Activated CD4-positive, alpha-beta T cell treated with anti-CD3 and anti-CD28 coated beads, Interleukin-2, amount 50 U/mL, for 48 hours (primary cell): ENCODE measurements at regions not wholly inside any gene's neighbourhood (a gene's known extent, or its start where the extent isn't known, plus 50 kb on each side); places are given as distances from the start of the nearest gene placed in this dataset.
A peak's percentile ranks its signal among the peaks of the same experiment; 100 is the strongest.
"Not testable (repeated sequence)": the region's sequence is repeated elsewhere in the genome, so short reads cannot be mapped to it uniquely, and the experiment has no call there.

ENCODE experiments used
- DNase-seq, 2 experiments: peaks; one replicate each; pipeline ENCODE4 v3.0.0-alpha.2; 2020

DNA sequence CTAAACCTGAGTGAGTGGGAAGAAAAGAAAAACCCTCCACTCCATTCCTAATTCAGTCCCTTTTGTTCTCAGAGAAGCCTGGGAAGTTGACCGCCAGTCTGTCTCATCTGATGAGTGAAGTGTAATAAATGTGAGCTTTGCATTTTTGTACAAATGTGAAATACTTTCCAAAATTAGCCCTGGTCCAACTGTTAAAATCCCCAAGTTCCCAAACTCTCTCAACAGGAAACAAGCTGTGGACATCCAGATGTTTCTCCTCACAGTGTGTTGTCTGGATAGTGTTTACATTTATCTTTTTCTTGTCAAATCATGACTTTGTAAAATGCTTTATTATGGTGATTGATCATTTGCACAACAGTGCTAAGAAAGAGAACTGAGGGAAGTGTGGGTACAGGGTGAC is 145.1 kb downstream of the TM2D1 start:
- DNase-seq, result no peak

DNA sequence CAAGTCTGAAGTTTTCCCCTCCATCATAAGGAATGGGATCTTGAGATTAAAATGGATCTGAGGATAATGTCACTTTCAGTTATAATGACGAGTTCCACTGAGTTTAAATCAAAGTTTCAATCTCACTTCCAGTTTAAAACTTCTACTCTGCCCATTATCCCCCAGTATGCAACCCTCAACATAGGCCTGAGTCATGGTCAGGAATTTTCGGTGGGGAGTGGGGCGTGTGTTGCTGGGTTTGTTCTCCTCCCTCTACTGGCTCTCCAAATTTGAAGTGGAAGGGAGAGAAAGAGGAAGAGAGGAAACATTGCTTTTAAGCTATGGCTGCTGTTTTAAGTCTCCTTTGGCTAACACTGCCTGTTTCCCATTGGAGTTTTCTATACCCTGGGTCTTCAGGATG is 152.9 kb downstream of the TM2D1 start:
- DNase-seq, result no peak

DNA sequence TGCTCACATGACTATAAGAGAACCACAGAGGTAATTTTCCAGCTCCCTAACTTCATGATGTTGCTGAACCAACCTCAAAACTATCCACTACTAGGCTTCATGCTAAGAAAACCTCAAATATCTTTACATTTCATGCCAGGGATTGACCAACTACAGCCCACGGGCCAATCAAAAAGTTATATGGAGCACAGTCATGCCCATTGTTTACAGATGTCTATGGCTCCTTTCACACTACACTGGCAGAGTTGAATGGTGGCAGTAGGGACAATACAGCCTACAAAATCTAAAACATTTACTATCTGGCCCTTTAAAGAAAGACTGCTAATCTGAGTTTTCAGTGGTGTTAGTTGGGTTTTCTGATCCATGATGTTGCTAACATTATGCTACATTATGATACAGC is 154.8 kb downstream of the TM2D1 start:
- DNase-seq, result no peak

DNA sequence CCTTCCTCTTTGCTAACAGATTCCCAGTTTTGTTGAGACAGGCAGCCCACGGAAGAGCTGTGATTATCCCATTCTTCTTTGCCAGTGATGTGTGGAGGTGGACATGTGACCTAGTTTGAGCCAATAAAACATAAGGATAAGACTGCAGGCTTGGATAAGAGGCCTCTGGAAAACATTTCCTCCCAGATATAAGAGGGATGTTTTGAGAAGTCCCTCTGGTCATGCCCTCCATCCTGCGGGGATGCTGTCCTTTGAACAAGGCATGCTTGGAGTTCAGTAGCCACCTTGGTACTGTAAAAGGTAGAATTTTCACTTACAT is 155.7 kb downstream of the TM2D1 start:
- no peak for DNase-seq

DNA sequence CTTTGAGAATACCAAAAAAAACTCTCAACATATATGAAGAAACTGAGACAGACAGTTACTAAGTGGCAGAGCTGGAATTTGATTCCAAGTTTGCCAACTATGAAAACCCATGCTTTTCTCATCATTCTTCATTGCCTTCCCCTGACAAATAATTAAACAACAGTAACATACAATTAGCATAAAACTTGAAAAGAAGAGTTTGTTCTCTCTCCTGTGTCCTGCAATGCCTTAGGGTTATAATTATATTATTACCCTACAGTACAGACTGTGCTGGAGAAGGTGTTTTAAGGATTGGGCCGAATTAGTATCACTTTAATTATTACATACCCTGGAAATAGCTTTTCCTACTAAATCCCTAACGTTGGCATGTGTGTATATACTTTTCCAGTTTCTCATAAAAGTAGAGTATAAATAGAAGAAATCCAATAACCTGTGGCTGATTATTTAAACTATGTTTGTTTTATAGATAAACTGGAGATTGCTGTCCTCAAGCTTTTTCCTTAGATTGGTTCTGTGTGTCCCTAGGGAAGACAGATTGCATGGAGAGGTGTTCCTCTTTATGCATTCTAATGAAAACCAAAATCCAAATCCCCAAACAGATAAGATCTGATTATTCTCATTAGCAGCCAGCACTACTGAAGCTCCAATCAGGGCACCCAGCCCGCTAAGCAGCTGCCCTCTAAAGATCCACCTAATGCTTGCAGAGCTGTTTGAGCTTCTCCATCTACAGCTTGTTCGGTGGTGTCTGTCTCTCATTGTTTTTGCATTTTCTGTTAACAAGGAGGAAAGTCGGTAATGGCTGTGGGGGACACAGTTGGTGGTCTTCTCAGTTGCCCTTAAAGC is 156.3 kb downstream of the TM2D1 start:
- DNase-seq, result no peak

DNA sequence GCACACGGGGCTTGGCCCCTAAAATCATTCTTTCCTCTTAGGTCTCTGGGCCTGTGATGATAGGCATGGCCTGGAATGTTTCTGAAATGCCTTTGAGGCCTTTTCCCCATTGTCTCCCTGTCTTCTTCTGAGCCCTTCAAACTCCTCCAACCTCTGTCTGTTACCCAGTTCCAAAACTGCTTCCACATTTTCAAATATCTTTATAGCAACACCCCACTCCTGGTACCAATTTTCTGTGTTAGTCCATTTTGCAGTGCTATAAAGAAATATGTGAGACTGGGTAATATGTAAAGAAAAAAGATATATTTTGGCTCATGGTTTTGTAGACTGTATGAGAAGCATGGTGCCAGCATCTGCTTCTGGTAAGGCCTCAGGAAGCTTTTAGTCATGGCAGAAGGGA is 158.8 kb downstream of the TM2D1 start:
- no peak for DNase-seq

DNA sequence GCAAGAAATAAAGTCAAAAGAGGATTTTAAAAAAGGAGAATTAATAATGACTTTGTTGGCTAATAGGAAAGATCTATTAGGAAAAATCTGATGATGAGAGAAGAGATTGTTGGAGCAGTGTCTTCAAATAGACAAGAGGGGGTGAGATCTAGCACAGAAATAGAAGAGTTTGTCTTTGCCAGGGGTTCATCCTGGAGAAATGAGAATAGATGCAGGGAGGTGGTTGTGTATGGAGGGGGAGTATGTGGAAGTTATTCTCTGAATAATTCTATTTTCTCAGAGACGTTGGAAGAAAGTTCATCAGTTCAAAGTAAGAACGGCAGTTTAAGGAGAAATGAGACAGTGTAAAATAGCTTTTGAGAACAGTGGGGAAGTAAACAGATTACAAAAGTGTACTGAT is 161.3 kb downstream of the TM2D1 start:
- no peak for DNase-seq

DNA sequence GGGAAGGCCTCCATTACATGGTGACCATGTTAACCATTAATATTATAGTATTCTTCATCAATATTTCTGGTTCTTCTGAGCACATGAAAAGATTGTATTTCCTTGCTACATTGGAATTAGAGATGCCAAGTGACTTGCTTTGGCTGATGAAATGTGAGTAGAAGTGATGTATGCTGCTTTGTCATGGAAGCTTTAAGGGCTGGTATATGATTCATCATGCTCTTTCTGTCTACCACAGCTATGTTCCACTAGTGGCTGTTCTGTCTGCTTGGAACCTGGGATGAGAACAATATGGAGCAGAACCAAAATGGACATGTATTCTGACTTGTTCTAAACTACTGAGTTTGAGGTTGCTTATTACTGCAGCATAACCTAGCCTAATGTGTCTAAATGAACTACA is 163.3 kb downstream of the TM2D1 start:
- no peak for DNase-seq

DNA sequence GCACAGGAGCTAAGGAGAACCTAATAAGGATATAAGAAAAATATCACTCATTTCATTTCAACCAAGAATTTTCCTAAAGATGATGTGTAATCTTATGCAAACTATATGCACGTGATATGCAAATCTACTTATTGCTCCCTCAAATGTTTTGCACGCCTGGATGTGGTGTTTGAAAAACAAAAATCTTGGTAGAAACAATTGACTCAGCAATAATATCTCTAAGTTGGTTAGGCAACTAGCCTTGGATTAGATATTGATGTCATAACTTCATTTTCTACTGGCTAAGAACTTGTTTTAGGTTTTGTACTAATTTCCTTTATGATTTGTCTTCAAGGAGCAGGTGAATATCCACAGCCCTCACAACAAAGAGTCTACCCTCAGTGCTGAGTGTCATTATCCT is 164.6 kb downstream of the TM2D1 start:
- DNase-seq, result no peak

DNA sequence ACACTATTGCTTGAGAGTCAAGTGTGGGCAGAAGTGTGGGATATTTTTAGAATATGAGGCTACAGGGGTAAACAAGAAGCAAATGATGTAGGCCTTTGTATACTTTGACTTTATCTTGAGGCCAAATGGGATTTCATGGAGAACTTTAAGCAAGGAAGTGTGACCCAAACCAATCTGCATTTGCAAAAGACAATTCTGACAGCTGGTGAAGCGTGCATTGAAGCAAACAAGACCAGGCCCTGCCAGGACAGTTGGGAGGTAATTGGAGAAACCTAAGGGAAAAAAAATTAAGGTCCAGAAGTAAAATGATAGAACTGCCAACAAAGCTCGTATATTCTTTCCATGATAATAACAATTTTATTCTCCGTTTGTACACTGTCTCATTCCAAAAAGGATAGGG is 168.3 kb downstream of the TM2D1 start:
- no peak for DNase-seq

DNA sequence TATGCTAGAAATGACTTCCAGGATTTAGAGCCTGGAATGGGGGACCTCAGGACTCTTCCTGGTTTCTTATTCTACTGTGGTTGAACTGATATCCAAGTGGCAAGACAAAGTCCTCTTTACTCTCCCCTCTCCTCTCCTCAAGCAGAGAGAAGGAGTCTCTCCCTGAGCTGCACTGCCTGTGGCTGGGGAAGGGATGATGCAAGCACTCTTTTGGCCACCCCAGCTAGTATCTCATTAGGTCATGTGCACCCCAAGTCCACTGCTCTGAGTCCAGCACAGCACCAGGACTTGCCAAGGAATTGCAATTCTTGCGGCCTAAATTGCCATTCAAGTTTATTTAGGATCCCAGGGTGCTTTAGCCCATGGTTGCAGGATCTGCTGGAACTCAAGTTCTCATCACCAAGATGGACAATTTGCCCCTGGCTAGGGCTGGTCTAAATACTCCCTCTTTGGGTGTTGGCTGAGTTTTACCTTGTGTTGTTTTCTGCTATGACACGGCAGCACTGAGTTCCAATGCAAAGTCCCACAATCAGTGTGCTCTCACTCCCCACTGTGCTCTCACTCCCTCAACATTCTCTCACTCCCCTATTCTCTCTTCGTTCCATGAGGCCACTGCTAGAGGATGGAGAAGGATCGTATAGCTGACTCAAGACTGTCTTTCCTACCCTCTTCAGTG is 172.2 kb downstream of the TM2D1 start:
- no peak for DNase-seq

DNA sequence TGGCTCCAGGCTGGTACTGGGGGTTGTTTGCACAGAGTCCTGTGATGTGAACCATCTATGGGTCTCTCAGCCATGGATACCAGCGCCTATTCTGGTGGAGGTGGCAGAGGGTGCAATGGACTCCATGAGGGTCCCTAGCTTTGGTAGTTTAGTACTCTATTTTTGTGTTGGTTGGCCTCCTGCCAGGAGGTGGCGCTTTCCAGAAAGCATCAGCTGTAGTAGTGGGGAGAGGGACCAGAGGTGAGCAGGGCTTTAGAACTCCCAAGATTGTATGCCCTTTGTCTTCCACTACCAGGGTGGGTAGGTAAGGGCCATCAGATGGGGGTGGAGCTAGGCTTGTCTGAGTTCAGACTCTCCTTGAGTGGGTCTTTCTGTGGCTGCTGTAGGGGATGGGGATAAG is 177.6 kb downstream of the TM2D1 start:
- peak; percentile 11 to 33 for DNase-seq

DNA sequence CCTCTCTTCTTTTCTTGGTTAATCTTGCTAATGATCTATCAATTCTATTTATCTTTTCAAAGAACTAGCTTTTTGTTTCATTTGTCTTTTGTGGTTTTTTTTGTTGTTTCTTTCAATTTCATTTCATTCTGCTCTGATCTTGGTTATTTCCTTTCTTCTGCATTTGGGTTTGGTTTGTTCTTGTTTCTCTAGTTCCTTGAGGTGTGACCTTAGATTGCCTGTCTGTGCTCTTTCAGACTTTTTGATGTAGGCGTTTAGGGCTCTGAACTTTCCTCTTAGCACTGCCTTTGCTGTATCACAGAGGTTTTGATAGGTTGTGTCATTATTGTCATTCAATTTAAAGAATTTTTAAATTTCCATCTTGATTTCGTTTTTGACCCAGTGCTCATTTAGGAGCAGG is 180.1 kb downstream of the TM2D1 start:
- not testable (repeated sequence) for DNase-seq

DNA sequence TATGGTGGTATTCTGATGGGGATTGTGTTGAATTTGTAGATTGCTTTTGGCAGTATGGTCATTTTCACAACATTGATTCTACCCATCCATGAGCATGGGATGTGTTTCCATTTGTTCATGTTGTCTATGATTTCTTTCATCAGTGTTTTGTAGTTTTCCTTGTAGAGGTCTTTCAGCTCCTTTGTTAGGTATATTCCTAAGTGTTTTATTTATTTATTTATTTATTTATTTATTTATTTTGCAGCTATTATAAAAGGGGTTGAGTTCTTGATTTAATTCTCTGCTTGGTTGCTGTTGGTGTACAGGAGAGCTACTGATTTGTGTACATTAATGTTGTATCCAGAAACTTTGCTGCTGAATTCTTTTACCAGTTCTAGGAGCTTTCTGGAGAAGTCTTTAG is 181.4 kb downstream of the TM2D1 start:
- DNase-seq, result not testable (repeated sequence)

DNA sequence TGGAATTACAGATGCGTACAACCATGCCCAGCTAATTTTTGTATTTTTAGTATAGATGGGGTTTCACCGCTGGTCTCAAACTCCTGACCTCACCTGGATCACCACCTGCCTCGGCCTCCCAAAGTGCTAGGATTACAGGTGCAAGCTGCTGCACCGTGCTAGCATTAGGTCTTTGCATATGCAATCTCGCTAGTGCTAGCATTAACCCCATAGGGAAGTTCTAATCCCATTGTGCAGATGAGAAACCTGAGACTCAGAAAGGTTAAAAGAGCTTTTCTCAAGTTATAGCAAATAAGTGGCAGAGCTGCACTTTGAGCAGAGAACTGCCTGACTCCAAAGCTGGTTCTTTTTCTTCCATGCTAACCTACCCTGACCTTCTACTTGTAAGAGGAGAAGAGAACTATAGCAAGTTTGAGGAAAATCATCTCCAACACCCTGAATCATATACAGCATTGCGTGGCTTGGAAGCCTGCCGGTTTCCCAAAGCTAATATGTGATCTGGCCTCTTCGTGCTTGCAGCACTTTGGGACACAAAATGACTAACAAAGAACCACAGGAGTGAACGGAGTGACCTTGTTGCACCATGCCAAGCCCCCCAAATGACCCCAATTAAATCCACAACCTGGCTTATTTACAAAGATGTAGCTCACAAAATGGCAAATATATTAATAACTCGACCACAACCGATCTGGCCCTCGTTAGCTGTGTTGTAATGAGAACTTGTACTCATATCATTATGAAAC is 185.1 kb downstream of the TM2D1 start:
- no peak for DNase-seq

DNA sequence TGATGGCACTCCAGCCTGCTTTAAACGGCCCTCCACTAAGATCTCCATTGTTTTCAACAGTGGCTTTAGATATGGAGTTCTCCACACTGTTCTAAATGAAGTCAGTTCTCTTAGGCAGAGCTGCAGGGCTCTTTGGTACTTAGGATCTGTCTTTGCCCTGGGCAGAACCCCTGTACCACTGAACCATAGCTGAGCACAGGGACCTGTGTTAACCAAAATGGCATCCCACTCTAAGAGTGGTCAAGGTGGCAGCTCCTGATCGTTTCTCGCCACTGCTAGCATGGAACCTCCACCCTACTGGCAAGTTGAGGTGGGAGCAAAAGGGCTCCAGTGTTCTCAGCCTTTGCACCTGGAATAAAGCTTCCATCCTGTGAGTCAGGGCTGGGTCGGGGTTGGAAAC is 186.7 kb downstream of the TM2D1 start:
- DNase-seq, result no peak

DNA sequence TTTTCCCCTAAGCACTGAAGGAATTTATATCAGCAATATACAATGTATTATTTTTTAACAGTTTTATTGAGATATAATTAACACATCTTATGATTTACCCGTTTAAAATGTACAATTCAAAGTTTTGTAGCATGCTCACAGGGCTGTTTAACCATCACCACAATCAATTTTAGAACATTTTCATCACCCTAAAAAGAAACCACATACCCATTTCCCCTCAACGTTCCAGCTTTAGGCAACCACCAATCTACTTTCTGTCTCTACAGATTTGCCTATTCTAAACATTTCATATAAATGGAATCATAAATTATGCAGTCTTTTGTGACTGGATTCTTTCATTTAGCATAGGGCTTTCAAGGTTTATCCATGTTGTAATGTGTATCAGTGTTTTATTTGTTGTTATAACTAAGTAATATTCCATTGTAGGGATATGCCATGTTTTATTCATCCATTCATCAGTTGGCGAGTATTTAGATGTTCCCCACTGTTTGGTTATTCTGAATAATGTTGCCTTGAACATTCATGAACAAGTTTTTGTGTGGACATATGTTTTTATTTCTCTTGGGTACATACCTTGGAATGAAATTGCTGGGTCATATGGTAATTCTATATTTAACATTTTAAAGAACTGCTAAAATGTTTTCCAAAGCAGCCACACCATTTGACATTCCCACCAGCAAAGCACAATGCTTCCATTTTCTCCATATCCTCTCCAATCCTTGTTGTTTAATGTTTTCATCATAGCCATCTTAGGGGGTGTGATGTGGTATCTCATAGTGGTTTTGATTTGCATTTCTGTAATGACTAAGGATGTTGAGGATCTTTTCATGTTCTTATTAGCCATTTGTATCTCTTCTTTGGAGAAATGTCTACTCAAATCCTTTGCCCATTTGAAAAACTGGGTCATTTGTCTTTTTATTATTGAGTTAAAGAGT is 188.5 kb downstream of the TM2D1 start:
- DNase-seq, result no peak

DNA sequence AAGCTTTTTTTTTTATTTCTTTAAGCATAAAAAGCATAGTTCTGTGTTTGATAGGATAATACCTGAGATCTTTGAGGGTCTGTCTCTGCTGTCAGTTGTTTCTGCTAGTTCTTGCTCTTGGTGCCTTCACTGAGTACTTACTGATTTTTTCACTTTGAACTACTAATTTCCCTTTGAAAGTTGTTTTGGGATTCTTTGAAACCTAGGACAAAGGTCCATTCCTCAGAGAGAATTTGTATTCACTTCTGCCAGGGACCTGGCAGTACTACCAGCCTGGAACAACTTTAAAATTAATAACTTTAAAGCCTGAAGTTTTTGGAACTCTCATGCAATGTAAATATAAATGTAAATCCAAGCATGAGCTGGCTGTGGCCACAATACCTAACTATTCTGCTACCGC is 190.1 kb downstream of the TM2D1 start:
- DNase-seq, result no peak

DNA sequence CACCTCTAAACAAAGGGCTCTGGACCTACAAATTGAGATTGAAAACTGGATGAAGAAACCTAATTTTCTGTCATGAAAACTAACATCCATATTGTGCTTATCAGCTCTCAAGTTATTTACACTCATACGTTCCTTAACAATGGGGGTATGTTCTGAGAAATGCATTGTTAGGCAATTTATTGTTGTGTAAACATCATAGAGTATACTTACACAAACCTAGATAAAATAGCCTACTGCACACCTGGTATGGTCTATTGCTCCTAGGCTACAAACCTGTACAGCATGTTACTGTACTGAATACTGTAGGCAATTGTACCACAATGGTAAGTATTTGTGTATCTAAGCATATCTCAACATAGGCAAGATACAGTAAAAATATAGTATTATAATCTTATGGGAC is 191.4 kb downstream of the TM2D1 start:
- DNase-seq, result no peak

DNA sequence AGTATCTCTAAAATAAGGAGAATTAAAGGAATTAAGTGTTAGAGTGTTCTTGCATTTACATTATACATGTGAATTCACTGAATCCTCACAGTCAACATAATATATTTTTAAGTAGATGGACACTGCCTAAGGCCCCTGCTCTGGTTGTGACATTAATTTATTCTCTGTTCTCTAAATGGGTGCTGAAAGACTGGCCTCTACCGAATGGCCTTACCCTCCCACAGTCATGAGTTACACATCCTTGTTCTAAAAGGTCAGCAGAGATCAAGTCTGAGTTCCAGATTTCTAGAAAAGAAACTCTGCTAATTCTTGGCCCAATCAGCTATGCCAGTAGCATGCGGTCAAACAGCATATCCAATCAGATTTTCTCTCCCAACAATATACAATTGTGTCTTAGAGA is 193.2 kb downstream of the TM2D1 start:
- DNase-seq, result no peak

DNA sequence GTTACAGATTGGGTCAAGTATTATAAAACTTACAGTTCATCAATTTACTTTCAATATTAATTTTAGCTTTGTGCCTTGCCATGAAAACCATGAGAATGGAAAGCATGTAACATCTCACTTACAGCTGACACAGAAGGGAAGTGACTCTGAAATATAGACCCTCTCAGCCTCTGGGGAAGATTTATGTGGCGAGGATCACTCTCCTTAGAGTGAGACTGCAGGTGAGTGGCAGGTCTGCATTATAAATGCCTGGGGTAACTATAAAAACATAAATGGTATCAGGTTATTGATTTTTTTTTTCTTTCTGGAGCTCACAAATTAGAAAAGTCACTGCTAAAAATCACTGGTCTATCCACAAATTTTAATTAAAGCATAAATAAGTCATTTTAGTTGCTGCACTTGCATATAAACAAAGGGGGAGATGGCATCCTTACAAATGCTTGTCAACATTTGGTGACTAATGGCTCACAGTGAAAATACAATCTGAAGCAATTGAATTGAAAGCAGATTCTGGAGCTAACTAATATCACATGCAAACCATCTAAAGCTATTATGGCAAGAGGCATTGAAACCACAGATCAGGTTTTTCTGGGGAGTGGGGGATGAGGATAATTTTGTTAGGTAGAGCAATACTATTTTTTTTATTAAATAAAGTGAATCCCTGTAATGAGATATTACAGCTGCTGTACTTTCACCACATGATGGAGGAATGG is 200.9 kb downstream of the TM2D1 start:
- no peak for DNase-seq

DNA sequence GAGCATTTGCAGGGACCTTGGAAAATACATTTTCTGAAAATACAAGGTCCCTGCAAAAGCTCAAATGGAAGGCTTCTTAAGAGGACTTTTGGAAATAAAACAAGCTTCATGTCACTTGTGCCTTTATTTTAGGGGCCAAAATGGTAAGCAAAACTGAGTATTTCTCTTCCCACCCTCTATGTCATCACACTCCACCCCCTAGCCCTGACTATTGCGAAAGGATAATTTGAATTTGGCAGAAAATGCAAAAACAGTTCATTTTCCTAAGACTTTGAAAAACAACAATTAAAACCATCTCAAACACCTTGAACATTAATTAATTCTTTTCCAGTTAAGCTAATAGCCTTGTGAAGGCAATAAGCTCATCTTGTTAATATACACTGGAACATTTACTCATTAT is 201.7 kb downstream of the TM2D1 start:
- no peak for DNase-seq
